ENCODE measurements at regions not wholly inside any gene's neighbourhood (a gene's known extent, or its start where the extent isn't known, plus 50 kb on each side); places are given as distances from the start of the nearest gene placed in this dataset.
A peak's percentile ranks its signal among the peaks of the same experiment; 100 is the strongest.

DNA sequence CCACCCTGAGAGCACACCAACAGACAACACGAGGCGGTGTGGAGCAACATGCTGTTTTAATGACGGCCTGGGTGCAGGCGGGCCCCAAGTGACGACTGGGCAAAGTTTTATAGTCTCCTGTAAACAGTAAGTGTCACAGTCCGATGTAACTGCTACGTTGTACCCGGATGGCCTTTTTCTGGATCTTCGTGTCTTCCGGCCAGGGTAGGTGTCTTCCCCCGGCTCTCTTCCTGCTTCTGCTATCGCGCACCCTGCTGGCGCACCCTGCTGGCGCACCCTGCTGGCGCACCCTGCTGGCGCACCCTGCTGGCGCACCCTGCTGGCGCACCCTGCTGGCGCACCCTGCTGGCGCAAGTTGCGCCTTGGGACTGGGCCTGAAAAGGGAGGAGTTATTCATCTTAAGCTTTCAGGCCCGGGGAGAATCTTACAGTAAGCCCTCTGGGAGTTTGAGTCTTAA lies 143.0 kb upstream of the TARS1 start:
- no peak for TF ChIP-seq POLR2A (IDR thresholded peaks at IDR 0.05; ENCODE audit: low read depth, low read length)
- FAIRE-seq (no peak), DNase-seq (ENCODE audit: insufficient read length, low spot score) (no peak)

DNA sequence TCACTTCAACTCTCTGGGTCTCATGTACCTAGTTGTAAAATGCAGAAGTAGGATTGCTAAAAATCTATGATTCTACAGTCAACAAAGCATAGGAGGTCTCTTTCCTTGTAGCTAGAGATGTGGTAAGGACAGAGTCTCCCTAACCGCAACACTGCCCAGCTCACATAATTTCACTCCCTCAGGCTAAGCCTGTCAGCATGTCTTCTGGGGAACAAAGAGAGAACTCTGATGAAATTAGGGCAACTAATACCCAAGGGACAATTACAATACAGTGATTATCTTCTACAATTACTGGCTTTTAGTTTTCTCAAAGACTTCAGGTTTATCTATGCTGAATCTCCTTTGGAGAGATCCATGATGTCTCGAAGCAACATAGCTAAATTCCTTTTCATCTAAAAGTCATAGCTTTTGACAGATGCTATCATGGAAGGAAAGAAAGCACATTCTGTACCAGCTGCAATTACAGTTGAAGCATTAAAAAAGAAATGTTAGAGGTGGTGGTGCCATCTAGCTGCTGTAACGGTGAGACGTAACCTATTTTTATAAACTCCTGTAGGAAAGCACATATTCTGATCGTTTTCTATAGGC lies 141.1 kb upstream of the TARS1 start:
- peak; percentile 15 for DNase-seq (ENCODE audit: insufficient read length, low spot score)
- FAIRE-seq, result peak; percentile 98
- TF ChIP-seq POLR2A (IDR thresholded peaks at IDR 0.05; ENCODE audit: low read depth, low read length), result no peak

DNA sequence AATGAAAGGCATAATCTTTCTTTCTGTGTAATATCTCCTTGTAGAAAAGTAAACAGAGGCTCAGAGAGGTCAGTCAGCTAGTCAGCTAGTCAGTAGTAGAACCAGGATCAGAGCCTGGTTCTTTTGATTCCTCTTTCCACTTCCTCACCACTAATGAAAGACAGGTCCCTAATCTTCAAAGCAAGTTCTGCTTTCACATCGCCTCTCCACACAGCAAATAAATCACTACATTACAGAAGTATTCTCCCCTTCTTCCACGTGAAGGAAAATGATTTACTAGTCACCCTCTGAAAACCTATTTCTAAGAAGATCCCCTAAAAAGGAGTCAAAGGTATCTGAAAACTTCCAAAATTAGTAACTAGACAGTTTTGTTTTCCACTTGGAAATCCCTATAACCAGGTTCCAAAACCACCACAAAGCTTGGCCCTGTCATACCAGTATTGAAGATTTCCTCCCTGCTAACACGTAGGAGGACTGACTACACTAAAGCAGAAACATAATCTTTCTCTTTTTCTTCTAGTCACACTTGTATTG lies 140.5 kb upstream of the TARS1 start:
- no peak for FAIRE-seq
- no peak for DNase-seq (ENCODE audit: insufficient read length, low spot score)
- TF ChIP-seq POLR2A (IDR thresholded peaks at IDR 0.05; ENCODE audit: low read depth, low read length), result no peak

DNA sequence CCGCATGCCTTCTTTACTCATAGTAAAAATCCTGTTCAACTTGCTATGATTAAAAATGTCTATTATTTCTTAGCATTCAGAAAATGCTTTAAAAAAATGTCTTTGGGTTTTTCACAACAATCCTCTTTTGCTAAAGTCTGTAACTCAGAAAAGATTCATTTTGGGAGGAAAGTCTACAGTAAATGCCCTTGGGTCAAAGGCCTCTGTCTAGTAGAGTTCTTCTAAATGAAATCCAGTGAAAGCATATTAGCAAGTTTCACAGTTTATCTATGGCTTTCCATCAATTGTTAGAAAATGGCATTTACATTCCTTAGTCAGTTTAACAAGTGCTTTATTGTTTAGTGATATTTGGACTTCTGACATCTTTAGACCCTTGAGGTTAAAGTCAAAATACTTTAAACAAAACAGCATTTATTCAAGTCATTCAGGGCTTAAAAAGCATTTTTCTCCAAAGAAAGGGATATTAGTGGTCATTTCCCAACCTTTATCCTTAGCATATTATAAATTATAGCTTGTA lies 137.1 kb upstream of the TARS1 start:
- TF ChIP-seq POLR2A (IDR thresholded peaks at IDR 0.05; ENCODE audit: low read depth, low read length), result no peak
- DNase-seq (ENCODE audit: insufficient read length, low spot score), result no peak
- FAIRE-seq, result no peak

DNA sequence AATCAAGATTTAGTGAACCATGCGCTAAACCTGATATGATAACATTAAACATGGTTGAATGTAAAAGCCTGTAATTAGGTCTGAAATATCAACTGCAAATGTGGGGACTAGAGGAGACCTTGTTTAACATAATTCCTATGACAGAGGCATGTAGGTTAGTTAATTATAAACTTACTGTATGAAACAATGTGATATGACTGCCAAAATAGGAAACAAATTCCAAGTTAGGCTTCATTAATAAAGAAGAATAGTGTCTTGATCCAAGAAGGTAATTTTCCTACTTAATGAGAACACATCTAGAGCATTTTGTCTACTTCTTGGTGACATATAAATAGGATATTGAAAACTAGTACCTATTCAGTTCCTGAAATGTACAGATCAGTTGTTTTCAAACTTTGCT lies 136.2 kb upstream of the TARS1 start:
- TF ChIP-seq POLR2A (IDR thresholded peaks at IDR 0.05; ENCODE audit: low read depth, low read length), result no peak
- DNase-seq (ENCODE audit: insufficient read length, low spot score), result no peak

DNA sequence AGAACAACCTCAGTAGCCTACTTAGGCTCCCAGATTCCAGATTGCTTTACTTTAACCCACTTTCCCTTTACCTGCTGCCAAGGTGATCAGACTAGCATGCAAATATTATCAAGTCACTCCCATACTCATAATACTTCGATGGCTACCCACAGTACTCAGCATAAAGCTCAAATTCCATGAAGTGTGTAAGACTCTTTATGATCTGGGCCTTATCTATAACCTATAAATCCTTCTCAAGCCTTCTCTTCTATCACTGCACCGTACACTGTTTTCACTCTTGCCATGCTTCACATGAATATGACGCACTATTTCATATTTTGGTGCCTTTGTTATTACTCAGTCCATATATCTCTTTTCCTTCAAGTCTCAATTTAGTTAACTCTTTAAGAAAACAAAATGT lies 135.2 kb upstream of the TARS1 start:
- DNase-seq (ENCODE audit: insufficient read length, low spot score) (no peak), FAIRE-seq (no peak)
- TF ChIP-seq POLR2A (IDR thresholded peaks at IDR 0.05; ENCODE audit: low read depth, low read length), result no peak

More for the DNA sequence above, 136.2 kb upstream of the TARS1 start:
- peak; percentile 11 for FAIRE-seq

DNA sequence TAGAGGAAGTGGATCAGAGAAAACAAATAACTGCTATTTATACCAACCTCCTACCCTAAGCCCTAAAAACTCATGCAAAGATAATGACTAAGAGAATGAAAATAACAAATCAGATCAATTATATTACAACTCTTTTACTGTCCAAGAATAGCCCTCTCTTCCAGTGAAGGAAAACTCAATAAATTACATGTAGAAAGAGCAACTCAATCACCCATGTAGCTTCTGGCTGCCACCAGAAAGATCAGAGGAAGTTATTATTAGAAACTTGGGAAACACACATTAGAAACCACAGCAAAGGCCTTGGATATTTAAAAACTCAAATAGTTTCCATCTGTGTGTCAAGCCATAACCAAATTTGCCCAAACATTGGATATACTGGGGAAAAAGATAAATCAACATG lies 134.0 kb upstream of the TARS1 start:
- no peak for DNase-seq (ENCODE audit: insufficient read length, low spot score)
- FAIRE-seq, result peak; percentile 36

DNA sequence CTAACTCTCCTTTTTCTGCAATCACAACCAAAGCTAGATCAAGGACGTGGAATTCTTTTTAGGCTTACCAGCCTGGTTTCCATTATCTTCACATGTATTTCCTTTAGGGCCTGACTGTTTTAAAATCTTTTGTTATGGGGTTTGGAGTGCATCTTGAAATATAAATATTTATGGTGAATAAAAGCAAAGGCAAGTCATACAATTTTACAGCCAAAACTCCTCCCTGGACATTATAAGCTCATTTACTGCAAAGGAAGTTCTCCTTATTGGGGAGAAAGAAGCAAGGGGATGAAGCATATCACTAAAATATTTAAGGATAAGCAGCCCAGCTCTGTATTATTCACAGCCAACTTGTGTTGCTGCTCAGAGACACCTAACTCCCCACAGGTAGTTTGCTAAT lies 132.2 kb upstream of the TARS1 start:
- DNase-seq (ENCODE audit: insufficient read length, low spot score) (no peak), FAIRE-seq (peak; percentile 45)
- no peak for TF ChIP-seq POLR2A (IDR thresholded peaks at IDR 0.05; ENCODE audit: low read depth, low read length)

More for the DNA sequence above, 134.0 kb upstream of the TARS1 start:
- no peak for TF ChIP-seq POLR2A (IDR thresholded peaks at IDR 0.05; ENCODE audit: low read depth, low read length)

DNA sequence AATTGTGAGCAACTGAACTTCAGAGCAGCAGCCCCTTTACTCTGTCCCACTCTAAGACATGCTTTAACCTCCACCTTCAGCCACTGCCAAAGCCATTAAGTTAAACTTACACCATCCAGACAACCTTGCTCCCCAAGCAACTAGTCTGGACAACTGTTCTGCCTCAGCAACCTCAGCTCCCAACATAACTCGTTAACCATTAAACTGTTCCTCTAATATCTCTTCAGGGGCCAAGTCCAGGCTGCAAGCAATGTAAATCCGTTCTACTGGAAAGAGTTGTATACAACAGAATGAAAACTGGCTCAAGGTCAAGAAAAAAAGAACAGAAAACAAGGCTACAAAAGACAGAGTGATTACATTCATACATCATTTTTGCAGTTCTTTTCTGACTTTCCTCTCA lies 131.7 kb upstream of the TARS1 start:
- no peak for TF ChIP-seq POLR2A (IDR thresholded peaks at IDR 0.05; ENCODE audit: low read depth, low read length)
- DNase-seq (ENCODE audit: insufficient read length, low spot score) (no peak), FAIRE-seq (peak; percentile 36)

DNA sequence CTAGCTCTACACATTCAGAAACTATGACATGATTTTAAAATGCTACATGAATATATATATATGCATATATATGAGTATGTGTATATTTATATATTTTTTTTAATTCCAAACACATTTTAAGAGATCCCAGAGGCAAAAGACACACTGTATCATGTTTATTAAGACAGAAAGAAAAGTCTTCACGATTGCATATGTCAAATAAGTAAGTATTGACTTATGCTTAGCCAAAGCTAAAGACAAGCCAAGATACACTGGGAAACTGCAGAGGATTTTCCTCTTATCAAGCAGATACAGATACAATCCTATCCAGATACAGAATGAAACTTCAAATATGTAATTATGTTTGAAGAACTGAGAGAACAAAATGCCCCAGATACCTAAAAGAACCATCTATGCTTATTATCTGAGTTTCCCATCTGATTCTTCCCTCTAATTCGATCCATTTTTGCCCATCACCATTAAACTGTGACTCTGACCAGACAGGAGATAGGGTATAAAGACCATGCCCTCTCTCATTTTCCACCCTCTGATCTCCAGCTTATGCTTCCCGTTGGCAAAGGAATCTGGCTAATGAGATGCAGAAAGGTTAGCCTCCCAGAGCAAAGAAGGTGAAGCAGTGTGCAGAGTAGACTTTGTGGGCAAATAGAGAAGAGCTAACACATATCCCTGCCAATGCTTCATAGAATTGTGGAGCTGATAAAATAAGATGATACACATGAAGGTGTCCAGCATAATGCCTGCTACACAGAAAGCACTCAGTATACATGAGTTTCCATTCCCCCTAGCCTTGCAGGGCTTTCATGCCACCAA lies 131.0 kb upstream of the TARS1 start:
- DNase-seq (ENCODE audit: insufficient read length, low spot score), result no peak
- FAIRE-seq, result peak; percentile 20
- TF ChIP-seq POLR2A (IDR thresholded peaks at IDR 0.05; ENCODE audit: low read depth, low read length), result no peak

DNA sequence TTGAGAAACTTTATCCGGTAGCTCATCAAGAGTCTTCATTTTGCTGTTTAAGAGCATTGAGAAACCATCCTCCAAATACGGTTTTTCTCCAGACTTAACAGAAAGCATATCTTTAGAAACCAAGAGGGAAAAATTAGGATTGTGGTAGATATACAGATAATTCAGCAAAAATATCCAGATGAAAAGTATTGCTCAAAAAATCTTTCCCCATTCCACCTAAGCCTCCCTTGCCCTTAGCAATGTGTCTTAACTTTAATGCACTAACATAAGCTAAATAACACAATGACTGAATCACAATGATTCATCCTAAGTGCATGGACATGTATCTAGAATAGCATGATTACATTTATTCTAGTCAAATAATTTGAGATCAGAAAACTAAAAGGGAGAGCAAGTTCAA lies 130.3 kb upstream of the TARS1 start:
- FAIRE-seq (peak; percentile 99), DNase-seq (ENCODE audit: insufficient read length, low spot score) (peak; percentile 8)
- no peak for TF ChIP-seq POLR2A (IDR thresholded peaks at IDR 0.05; ENCODE audit: low read depth, low read length)

DNA sequence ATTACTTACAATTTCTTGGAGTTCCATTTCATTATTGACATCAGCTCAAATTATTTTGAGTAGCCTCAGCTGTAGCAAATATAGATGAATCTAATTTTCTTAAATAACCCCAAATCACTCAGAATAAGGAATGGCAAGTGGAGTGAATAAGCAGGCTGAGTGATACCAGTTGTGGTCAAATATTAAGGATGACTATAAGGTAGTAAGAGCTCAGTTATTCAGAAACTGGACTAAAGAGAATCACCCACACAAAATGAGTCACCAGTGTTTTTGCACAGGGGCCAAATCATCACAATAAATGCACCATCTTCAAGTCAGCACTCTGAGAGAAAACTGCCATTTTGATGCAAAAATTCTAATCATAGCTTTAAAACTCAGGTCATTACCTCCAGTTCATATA lies 128.9 kb upstream of the TARS1 start:
- no peak for TF ChIP-seq POLR2A (IDR thresholded peaks at IDR 0.05; ENCODE audit: low read depth, low read length)
- FAIRE-seq (peak; percentile 99), DNase-seq (ENCODE audit: insufficient read length, low spot score) (peak; percentile 24)

DNA sequence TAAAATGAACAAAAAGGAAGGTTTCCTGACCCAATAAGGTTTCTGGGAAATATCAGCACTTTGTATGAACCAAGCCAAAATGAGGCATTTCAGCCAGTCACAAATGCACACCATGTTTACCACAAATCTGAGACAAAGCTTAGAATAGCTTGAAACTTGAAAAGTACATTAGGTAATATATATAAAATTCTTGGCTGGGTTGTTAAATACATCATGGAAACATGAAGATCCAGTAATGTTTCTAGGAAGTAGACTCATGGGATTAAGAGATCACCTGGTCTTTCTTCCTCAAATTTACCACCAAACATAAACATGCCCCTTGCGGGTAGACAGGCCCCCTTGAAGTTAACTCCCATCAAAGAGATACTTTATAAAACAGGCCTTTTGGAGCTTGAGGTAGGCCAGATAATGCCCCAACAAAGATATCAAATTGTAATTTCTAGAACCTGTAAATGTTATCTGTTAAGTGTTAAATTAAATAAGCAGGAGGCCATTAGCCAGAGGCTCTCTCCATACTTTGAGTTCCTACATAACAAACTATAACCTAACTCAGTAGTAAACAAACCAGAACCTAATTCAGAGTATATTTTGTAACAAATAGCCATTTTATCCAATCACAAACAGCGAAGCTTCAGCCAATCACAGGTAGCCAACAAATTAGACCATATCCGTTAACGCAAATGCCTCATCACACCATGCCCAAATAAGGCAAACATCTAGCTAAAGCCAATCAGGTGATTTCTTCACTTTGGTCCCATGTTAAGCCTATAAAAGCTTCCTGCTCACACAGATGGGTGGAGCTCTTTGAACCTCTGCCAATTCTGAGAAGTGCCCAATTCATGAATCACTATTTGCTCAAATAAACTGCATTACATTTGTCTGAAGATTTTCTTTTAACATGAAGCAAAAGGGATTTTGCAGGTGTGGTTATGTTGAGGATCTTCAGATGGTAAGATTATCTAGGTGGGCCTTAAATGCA lies 127.9 kb upstream of the TARS1 start:
- peak; percentile 100 for FAIRE-seq
- TF ChIP-seq POLR2A (IDR thresholded peaks at IDR 0.05; ENCODE audit: low read depth, low read length), result no peak

More for the DNA sequence above, 127.9 kb upstream of the TARS1 start:
- no peak for DNase-seq (ENCODE audit: insufficient read length, low spot score)
